ENCODE measurements at regions not wholly inside any gene's neighbourhood (a gene's known extent, or its start where the extent isn't known, plus 50 kb on each side); places are given as distances from the start of the nearest gene placed in this dataset.

DNA sequence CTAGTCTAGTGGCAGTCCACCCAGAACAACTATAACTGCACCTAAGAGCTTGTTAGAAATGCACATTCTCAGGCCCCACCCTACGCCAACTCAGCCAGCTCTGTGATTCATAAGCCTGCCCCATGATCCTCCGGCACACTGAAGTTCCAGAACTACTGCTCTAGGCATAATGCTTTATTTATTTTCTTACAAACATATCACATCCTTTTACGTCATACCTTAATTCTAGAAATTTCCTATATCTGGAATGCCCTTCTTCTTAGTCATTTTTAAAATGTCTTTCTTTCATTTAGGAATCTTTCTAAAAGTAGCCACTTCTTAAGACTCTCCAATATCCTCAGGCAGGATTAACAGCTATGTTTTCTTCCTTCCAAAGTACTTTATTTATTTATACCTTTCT is 480.1 kb downstream of the INHBA start:
- TF ChIP-seq, protein P1, sequence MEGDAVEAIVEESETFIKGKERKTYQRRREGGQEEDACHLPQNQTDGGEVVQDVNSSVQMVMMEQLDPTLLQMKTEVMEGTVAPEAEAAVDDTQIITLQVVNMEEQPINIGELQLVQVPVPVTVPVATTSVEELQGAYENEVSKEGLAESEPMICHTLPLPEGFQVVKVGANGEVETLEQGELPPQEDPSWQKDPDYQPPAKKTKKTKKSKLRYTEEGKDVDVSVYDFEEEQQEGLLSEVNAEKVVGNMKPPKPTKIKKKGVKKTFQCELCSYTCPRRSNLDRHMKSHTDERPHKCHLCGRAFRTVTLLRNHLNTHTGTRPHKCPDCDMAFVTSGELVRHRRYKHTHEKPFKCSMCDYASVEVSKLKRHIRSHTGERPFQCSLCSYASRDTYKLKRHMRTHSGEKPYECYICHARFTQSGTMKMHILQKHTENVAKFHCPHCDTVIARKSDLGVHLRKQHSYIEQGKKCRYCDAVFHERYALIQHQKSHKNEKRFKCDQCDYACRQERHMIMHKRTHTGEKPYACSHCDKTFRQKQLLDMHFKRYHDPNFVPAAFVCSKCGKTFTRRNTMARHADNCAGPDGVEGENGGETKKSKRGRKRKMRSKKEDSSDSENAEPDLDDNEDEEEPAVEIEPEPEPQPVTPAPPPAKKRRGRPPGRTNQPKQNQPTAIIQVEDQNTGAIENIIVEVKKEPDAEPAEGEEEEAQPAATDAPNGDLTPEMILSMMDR (IDR thresholded peaks at IDR 0.05): no peak
- TF ChIP-seq POLR2A (IDR thresholded peaks at IDR 0.05; ENCODE audit: low read depth) (no peak), EP300 (IDR thresholded peaks at IDR 0.05) (no peak), POLR2AphosphoS5 (IDR thresholded peaks at IDR 0.05) (no peak)
